Mesenchymal stem cell (in vitro differentiated cells and primary cell): ENCODE measurements at regions not wholly inside any gene's neighbourhood (a gene's known extent, or its start where the extent isn't known, plus 50 kb on each side); places are given as distances from the start of the nearest gene placed in this dataset.

ENCODE experiments used
- DNase-seq: peaks from one replicate; pipeline ENCODE4 v3.0.0-alpha.2; 2013
- H2AFZ ChIP-seq: one replicate; pipeline ENCODE4 v1.6.1; 2013; ENCODE audit warnings: low read depth, mild to moderate bottlenecking, control low read depth, inconsistent platforms, low read length, moderate library complexity
- H2AK5ac ChIP-seq: 2 replicates; pipeline ENCODE4 v1.6.1; 2013; ENCODE audit warnings: low read length, moderate library complexity, mild to moderate bottlenecking, inconsistent platforms; ENCODE audit not compliant: severe bottlenecking
- H2BK120ac ChIP-seq: one replicate; pipeline ENCODE4 v1.6.1; 2013; ENCODE audit warnings: low read depth, mild to moderate bottlenecking, inconsistent platforms, low read length, moderate library complexity
- H2BK12ac ChIP-seq, 2 experiments: one replicate each; pipeline ENCODE4 v1.6.1; 2013; ENCODE audit warnings: inconsistent platforms in 2 of 2, low read length in 2 of 2, mild to moderate bottlenecking in 2 of 2, moderate library complexity in 2 of 2, control low read depth in 1 of 2
- H2BK15ac ChIP-seq: one replicate; pipeline ENCODE4 v1.6.1; 2013; ENCODE audit warnings: mild to moderate bottlenecking, low read depth, inconsistent platforms; ENCODE audit not compliant: poor library complexity, severe bottlenecking
- H2BK5ac ChIP-seq: 2 replicates; pipeline ENCODE4 v1.6.1; 2013; ENCODE audit warnings: low read depth, mild to moderate bottlenecking, low read length, control low read depth, inconsistent platforms; ENCODE audit not compliant: poor library complexity, severe bottlenecking
- H3K14ac ChIP-seq, 2 experiments: one replicate each; pipeline ENCODE4 v1.6.1; 2013; ENCODE audit warnings: inconsistent platforms in 2 of 2, low read length in 2 of 2, control low read depth in 1 of 2, mild to moderate bottlenecking in 1 of 2, moderate library complexity in 1 of 2
- H3K18ac ChIP-seq, 2 experiments: one replicate each; pipeline ENCODE4 v1.6.1; 2013; ENCODE audit warnings: inconsistent platforms in 2 of 2, low read length in 2 of 2, control low read depth in 1 of 2, low read depth in 1 of 2, mild to moderate bottlenecking in 1 of 2
- H3K23ac ChIP-seq, 2 experiments: one replicate each; pipeline ENCODE4 v1.6.1; 2013; ENCODE audit warnings: inconsistent platforms in 2 of 2, low read length in 2 of 2, mild to moderate bottlenecking in 2 of 2, moderate library complexity in 2 of 2, control low read depth in 1 of 2
- H3K27ac ChIP-seq: 2 replicates; pipeline ENCODE4 v1.5.1; 2013; ENCODE audit warnings: mild to moderate bottlenecking, moderate library complexity, low read length, control low read depth, inconsistent platforms; ENCODE audit not compliant: poor library complexity, severe bottlenecking
- H3K27me3 ChIP-seq, 2 experiments: 2 replicates each; pipeline versions ENCODE4 v1.6.1 to v1.7.0; 2013; ENCODE audit warnings: low read length in 2 of 2, mild to moderate bottlenecking in 2 of 2, moderate library complexity in 2 of 2, control low read depth in 1 of 2, inconsistent platforms in 1 of 2; ENCODE audit not compliant: control insufficient read depth in 1 of 2, insufficient read depth in 1 of 2
- H3K36me3 ChIP-seq, 2 experiments: 2 replicates each; pipeline versions ENCODE4 v1.6.1 to v1.7.0; 2013; ENCODE audit warnings: low read length in 2 of 2, control low read depth in 1 of 2, inconsistent platforms in 1 of 2, low read depth in 1 of 2, mild to moderate bottlenecking in 1 of 2; ENCODE audit not compliant: insufficient read depth in 2 of 2, control insufficient read depth in 1 of 2
- H3K4ac ChIP-seq, 2 experiments: one replicate each; pipeline ENCODE4 v1.6.1; 2013; ENCODE audit warnings: inconsistent platforms in 2 of 2, low read length in 2 of 2, mild to moderate bottlenecking in 2 of 2, moderate library complexity in 2 of 2, control low read depth in 1 of 2, low read depth in 1 of 2
- H3K4me1 ChIP-seq: 2 replicates; pipeline ENCODE4 v1.6.1; 2013; ENCODE audit warnings: low read depth, low read length, control low read depth; ENCODE audit not compliant: control insufficient read depth, insufficient read depth
- H3K4me2 ChIP-seq: 2 replicates; pipeline ENCODE4 v1.6.1; 2013; ENCODE audit warnings: low read length, mild to moderate bottlenecking, inconsistent platforms; ENCODE audit not compliant: poor library complexity, severe bottlenecking
- H3K4me3 ChIP-seq, 2 experiments: 2 replicates each; pipeline versions ENCODE4 v1.5.1 to v1.7.0; 2013; ENCODE audit warnings: low read length in 2 of 2, mild to moderate bottlenecking in 2 of 2, control low read depth in 1 of 2, low read depth in 1 of 2; ENCODE audit not compliant: insufficient read depth in 1 of 2
- H3K79me1 ChIP-seq: replicated peaks from 2 replicates; pipeline ENCODE4 v1.6.1; 2013; ENCODE audit warnings: mild to moderate bottlenecking, control low read depth, low read length, inconsistent platforms; ENCODE audit not compliant: poor library complexity, severe bottlenecking
- H3K9ac ChIP-seq: 2 replicates; pipeline ENCODE4 v1.7.0; 2013; ENCODE audit warnings: mild to moderate bottlenecking, low read length, moderate library complexity
- H3K9me3 ChIP-seq: 2 replicates; pipeline ENCODE4 v1.7.0; 2013; ENCODE audit warnings: mild to moderate bottlenecking, low read length; ENCODE audit not compliant: control insufficient read depth
- H4K8ac ChIP-seq: one replicate; pipeline ENCODE4 v1.6.1; 2013; ENCODE audit warnings: inconsistent platforms, mild to moderate bottlenecking, low read length, moderate library complexity
- H4K91ac ChIP-seq: one replicate; pipeline ENCODE4 v1.6.1; 2013; ENCODE audit warnings: mild to moderate bottlenecking, low read length, inconsistent platforms
- WGBS: methylation state at CpG from one replicate; pipeline ENCODE4 v1.1.7; 2013; ENCODE audit warnings: mixed read lengths; 5-methylcytosine and 5-hydroxymethylcytosine counted together

DNA sequence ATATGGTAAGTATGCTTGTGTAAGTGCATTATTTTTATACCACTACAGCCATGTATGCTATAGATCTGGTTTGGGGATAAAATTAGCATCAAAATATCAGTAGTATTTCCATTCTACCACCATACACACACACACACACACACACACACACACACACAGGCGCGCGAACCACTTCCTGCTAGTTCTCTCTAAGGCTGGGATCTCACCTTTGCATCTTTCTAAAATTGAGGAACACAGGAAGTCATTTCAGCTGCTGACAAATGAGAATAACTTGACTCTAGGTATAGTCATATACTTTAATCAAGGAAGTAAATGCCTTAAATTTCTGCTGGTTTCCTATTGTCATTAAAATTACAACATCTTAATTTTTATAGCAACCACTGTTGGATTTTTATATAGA lies 72.5 kb downstream of the RBM43 start:
- Histone ChIP-seq H3K4me3 (no peak overlapping the region), H3K27me3 (no peaks in the 10 kb centered on the region)

GRCh38 chr2:151186011-151186410 lies 75.7 kb downstream of the RBM43 start:
- no peak overlapping the region for H3K4ac ChIP-seq
- no peak overlapping the region for H3K27ac ChIP-seq
- no peak overlapping the region for H3K4me3 ChIP-seq
- no peak for DNase-seq
- no peak overlapping the region for H2BK12ac ChIP-seq
- no peak overlapping the region for H2AFZ ChIP-seq
- H3K4me1 ChIP-seq, result no peaks in the 10 kb centered on the region
- no peak overlapping the region for H4K8ac ChIP-seq
- H2BK120ac ChIP-seq, result no peak overlapping the region
- H3K79me1 ChIP-seq, result no peaks in the 10 kb centered on the region
- no peak overlapping the region for H3K23ac ChIP-seq
- WGBS, result 97% methylated on average over 15 of the region's 15 CpGs
- H3K9me3 ChIP-seq, result no peaks in the 10 kb centered on the region
- no peaks in the 10 kb centered on the region for H3K36me3 ChIP-seq
- H3K4me2 ChIP-seq, result no peak overlapping the region
- no peak overlapping the region for H3K9ac ChIP-seq
- H2BK5ac ChIP-seq, result no peak overlapping the region
- H4K91ac ChIP-seq, result no peak overlapping the region
- no peak overlapping the region for H2AK5ac ChIP-seq
- no peak overlapping the region for H2BK15ac ChIP-seq
- no peak overlapping the region for H3K18ac ChIP-seq
- no peaks in the 10 kb centered on the region for H3K27me3 ChIP-seq
- H3K14ac ChIP-seq, result no peak overlapping the region

More for the DNA sequence above, 72.5 kb downstream of the RBM43 start:
- Histone ChIP-seq H2AK5ac (no peak overlapping the region), H3K79me1 (no peaks in the 10 kb centered on the region), H2BK15ac (no peak overlapping the region), H2AFZ (no peak overlapping the region), H3K9me3 (no peaks in the 10 kb centered on the region), H4K91ac (no peak overlapping the region), H3K27ac (no peak overlapping the region), H3K4ac (no peak overlapping the region), H3K9ac (no peak overlapping the region), H3K14ac (no peak overlapping the region), H3K36me3 (no peaks in the 10 kb centered on the region), H3K23ac (no peak overlapping the region), H3K4me2 (no peak overlapping the region), H3K18ac (no peak overlapping the region), H2BK12ac (no peak overlapping the region), H4K8ac (no peak overlapping the region), H2BK5ac (no peak overlapping the region), H3K4me1 (no peaks in the 10 kb centered on the region), H2BK120ac (no peak overlapping the region)
- DNase-seq, result no peak
- 94% methylated on average over 3 of the region's 3 CpGs for WGBS

DNA sequence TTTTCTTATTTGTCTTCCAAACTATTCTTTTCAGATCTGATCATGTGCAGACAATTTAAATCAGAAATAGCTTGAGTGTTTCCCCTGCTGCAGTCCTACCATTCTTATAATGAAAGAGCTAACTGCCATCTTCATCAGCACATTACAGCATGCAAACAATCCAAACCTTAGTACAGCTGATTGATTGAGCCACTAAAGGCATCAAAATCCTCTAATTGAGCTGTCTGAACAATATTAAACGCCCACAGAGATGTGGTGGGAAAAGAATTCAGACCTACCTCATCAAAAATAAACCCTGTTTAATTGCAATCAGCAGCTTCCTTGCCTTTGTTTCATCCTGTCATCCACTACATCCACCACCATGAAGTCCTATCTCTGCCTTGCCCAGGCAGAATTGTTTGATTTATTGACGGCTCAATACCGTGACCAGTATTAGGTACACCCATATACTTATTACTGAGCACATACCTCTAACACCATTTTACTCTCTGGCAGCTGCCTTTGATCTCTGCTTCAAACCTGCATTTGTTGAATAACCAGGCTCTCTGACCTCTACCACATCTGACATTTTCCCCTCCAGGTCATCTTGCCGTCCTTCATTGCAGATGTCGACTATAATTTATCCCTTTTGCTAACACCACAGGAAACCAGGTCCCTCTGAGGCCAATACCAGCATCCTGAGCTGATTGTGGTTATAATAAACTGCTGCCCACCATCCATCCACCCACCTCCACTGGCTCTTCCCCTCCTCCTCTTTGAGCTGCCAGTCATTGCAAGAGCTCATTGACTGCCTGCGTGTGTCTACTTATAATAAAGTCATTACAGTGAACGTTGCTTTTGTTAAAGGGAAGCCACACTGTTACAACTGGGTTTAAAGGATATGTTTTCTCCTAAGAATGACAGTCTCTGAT lies 78.5 kb downstream of the RBM43 start:
- H2BK15ac ChIP-seq, result no peak overlapping the region
- no peaks in the 10 kb centered on the region for H3K27me3 ChIP-seq
- H2AFZ ChIP-seq, result no peak overlapping the region
- H3K4me2 ChIP-seq, result no peak overlapping the region
- no peak overlapping the region for H3K23ac ChIP-seq
- no peaks in the 10 kb centered on the region for H3K4me1 ChIP-seq
- no peak overlapping the region for H4K8ac ChIP-seq
- H3K4ac ChIP-seq, result no peak overlapping the region
- no peak overlapping the region for H3K18ac ChIP-seq
- H3K9ac ChIP-seq, result no peak overlapping the region
- H3K27ac ChIP-seq, result no peak overlapping the region
- no peak overlapping the region for H2AK5ac ChIP-seq
- H3K9me3 ChIP-seq, result no peaks in the 10 kb centered on the region
- no peak overlapping the region for H2BK12ac ChIP-seq
- no peak overlapping the region for H2BK120ac ChIP-seq
- no peak overlapping the region for H3K4me3 ChIP-seq
- no peak overlapping the region for H3K14ac ChIP-seq
- no peaks in the 10 kb centered on the region for H3K36me3 ChIP-seq
- H3K79me1 ChIP-seq, result no peaks in the 10 kb centered on the region
- 63% methylated on average over 7 of the region's 7 CpGs for WGBS
- no peak overlapping the region for H2BK5ac ChIP-seq
- no peak for DNase-seq
- no peak overlapping the region for H4K91ac ChIP-seq

- 95% methylated on average over 3 of the region's 3 CpGs for WGBS
- Histone ChIP-seq H3K4ac (no peak overlapping the region), H3K23ac (no peak overlapping the region), H2BK12ac (no peak overlapping the region), H3K4me3 (no peak overlapping the region), H3K14ac (no peak overlapping the region), H2BK5ac (no peak overlapping the region), H3K27me3 (no peaks in the 10 kb centered on the region), H4K91ac (no peak overlapping the region), H2AFZ (no peak overlapping the region), H2BK120ac (no peak overlapping the region), H4K8ac (no peak overlapping the region), H2BK15ac (no peak overlapping the region), H3K27ac (no peak overlapping the region), H3K4me2 (no peak overlapping the region), H3K4me1 (no peaks in the 10 kb centered on the region), H2AK5ac (no peak overlapping the region), H3K9me3 (no peaks in the 10 kb centered on the region), H3K79me1 (no peaks in the 10 kb centered on the region), H3K9ac (no peak overlapping the region), H3K36me3 (no peaks in the 10 kb centered on the region), H3K18ac (no peak overlapping the region)
- DNase-seq, result no peak
These were observed 79.3 kb downstream of the RBM43 start for GRCh38 chr2:151182396-151182795.
